ENCODE measurements at regions not wholly inside any gene's neighbourhood (a gene's known extent, or its start where the extent isn't known, plus 50 kb on each side); places are given as distances from the start of the nearest gene placed in this dataset.

GRCh38 chr20:51108638-51109363, 85.9 kb upstream of the KCNG1 start:
- DNase-seq (ENCODE audit: low read depth): no peak
- TF ChIP-seq CTCF (IDR thresholded peaks at IDR 0.05; ENCODE audit: control insufficient read depth, insufficient read depth, low read depth, low read length, missing control alignments): no peak

GRCh38 chr20:51106011-51106410, 83.1 kb upstream of the KCNG1 start:
- H3K4me3 ChIP-seq (ENCODE audit: control insufficient read depth, low read depth, low read length): no peak overlapping the region
- TF ChIP-seq CTCF (IDR thresholded peaks at IDR 0.05; ENCODE audit: control insufficient read depth, insufficient read depth, low read depth, low read length, missing control alignments): no peak
- no peak for DNase-seq (ENCODE audit: low read depth)

More at GRCh38 chr20:51108638-51109363, 85.9 kb upstream of the KCNG1 start:
- H3K4me3 ChIP-seq (ENCODE audit: control insufficient read depth, low read depth, low read length): no peak overlapping the region

- no peak for DNase-seq (ENCODE audit: low read depth)
- H3K4me3 ChIP-seq (ENCODE audit: control insufficient read depth, low read depth, low read length): no peak overlapping the region
- no peak for TF ChIP-seq CTCF (IDR thresholded peaks at IDR 0.05; ENCODE audit: control insufficient read depth, insufficient read depth, low read depth, low read length, missing control alignments)
These were observed 82.3 kb upstream of the KCNG1 start for GRCh38 chr20:51104960-51105920.

- H3K4me3 ChIP-seq (ENCODE audit: control insufficient read depth, low read depth, low read length): no peak overlapping the region
- no peak for TF ChIP-seq CTCF (IDR thresholded peaks at IDR 0.05; ENCODE audit: control insufficient read depth, insufficient read depth, low read depth, low read length, missing control alignments)
- no peak for DNase-seq (ENCODE audit: low read depth)
These were observed 77.7 kb upstream of the KCNG1 start for GRCh38 chr20:51100617-51101016.

- DNase-seq (ENCODE audit: low read depth): no peak
- TF ChIP-seq CTCF (IDR thresholded peaks at IDR 0.05; ENCODE audit: control insufficient read depth, insufficient read depth, low read depth, low read length, missing control alignments): no peak
- H3K4me3 ChIP-seq (ENCODE audit: control insufficient read depth, low read depth, low read length): no peak overlapping the region
These were observed 75.4 kb upstream of the KCNG1 start for GRCh38 chr20:51098284-51098810.

GRCh38 chr20:51097351-51098120, 74.6 kb upstream of the KCNG1 start:
- no peak overlapping the region for H3K4me3 ChIP-seq (ENCODE audit: control insufficient read depth, low read depth, low read length)
- DNase-seq (ENCODE audit: low read depth): no peak
- TF ChIP-seq CTCF (IDR thresholded peaks at IDR 0.05; ENCODE audit: control insufficient read depth, insufficient read depth, low read depth, low read length, missing control alignments): no peak

Data from AG09309 (cell line).